Iris pigment epithelial cell (primary cell): ENCODE measurements at regions not wholly inside any gene's neighbourhood (a gene's known extent, or its start where the extent isn't known, plus 50 kb on each side); places are given as distances from the start of the nearest gene placed in this dataset.

Experiments
- DNase-seq: peaks from one replicate; pipeline ENCODE4 v3.0.0-alpha.2; 2011; ENCODE audit warnings: low read depth

- no peak for DNase-seq
Measured at GRCh38 chr20:10990625-10991382, 317.0 kb upstream of the JAG1 start.

GRCh38 chr20:10992731-10993130, 318.9 kb upstream of the JAG1 start:
- DNase-seq: peak; percentile 50

- no peak for DNase-seq
Measured at GRCh38 chr20:10994991-10995700, 321.3 kb upstream of the JAG1 start.

GRCh38 chr20:10998476-10998875, 324.7 kb upstream of the JAG1 start:
- no peak for DNase-seq

- DNase-seq: no peak
Measured at GRCh38 chr20:11000416-11000815, 326.6 kb upstream of the JAG1 start.

- DNase-seq: no peak
Measured at GRCh38 chr20:11001302-11001701, 327.5 kb upstream of the JAG1 start.

GRCh38 chr20:11001764-11002540, 328.2 kb upstream of the JAG1 start:
- peak; percentile 62 for DNase-seq

GRCh38 chr20:11003341-11003740, 329.5 kb upstream of the JAG1 start:
- no peak for DNase-seq

- no peak for DNase-seq
Measured at GRCh38 chr20:11008444-11009033, 334.7 kb upstream of the JAG1 start.

- no peak for DNase-seq
Measured at GRCh38 chr20:11011653-11012052, 337.9 kb upstream of the JAG1 start.

GRCh38 chr20:11012975-11013374, 339.2 kb upstream of the JAG1 start:
- peak; percentile 50 for DNase-seq

GRCh38 chr20:11013801-11014200, 340.0 kb upstream of the JAG1 start:
- no peak for DNase-seq

GRCh38 chr20:11015440-11015839, 341.6 kb upstream of the JAG1 start:
- DNase-seq: no peak

GRCh38 chr20:11017446-11017845, 343.6 kb upstream of the JAG1 start:
- DNase-seq: no peak

GRCh38 chr20:11018668-11019170, 344.9 kb upstream of the JAG1 start:
- no peak for DNase-seq

GRCh38 chr20:11020712-11021111, 346.9 kb upstream of the JAG1 start:
- DNase-seq: no peak

GRCh38 chr20:11027224-11027623, 353.4 kb upstream of the JAG1 start:
- no peak for DNase-seq

GRCh38 chr20:11030351-11030750, 356.6 kb upstream of the JAG1 start:
- no peak for DNase-seq

- no peak for DNase-seq
Measured at GRCh38 chr20:11031300-11031699, 357.5 kb upstream of the JAG1 start.

GRCh38 chr20:11032611-11033010, 358.8 kb upstream of the JAG1 start:
- no peak for DNase-seq

GRCh38 chr20:11034025-11034424, 360.2 kb upstream of the JAG1 start:
- no peak for DNase-seq

- peak; percentile 58 for DNase-seq
Measured at GRCh38 chr20:11035211-11035610, 361.4 kb upstream of the JAG1 start.
